ENCODE measurements at regions not wholly inside any gene's neighbourhood (a gene's known extent, or its start where the extent isn't known, plus 50 kb on each side); places are given as distances from the start of the nearest gene placed in this dataset.
A peak's percentile ranks its signal among the peaks of the same experiment; 100 is the strongest.

DNA sequence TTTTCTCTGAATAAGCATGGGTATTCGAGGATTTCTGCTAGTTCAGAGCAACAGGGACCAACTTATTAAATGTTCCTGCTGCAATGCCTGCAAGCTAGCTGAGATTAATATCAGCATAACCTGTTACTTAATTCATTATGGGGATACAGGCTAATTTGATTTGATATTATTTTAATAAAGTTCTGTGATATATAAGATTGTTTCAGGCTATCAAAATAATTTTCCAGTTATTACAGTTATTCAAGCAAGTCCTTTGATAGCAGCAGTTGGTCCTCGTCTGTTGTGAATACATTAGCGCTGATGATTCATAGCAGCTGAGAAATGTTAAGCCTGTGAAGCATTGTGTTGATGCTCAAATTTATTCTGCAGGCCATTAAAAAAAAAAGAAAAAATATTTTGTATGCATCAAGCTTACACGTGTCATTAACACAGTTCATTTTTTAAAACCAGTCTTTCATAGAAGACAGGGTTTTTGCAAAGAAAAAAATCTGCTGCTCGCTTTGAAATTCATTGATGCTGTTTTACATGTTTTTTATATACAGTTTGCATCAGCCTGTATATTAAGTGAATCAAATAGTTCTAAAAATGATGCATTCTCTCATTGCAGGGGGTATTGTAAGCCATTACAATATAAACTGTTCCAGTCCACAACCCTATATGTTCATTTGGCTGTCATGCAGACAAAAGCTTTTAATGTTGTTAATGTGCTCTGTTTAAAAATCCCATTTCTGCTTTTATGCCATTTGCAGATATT lies 482.5 kb downstream of the BCL11A start:
- FAIRE-seq, result no peak
- peak in 1 of 2 donors; percentile 14 for DNase-seq (ENCODE audit: low spot score in 2 of 2)

DNA sequence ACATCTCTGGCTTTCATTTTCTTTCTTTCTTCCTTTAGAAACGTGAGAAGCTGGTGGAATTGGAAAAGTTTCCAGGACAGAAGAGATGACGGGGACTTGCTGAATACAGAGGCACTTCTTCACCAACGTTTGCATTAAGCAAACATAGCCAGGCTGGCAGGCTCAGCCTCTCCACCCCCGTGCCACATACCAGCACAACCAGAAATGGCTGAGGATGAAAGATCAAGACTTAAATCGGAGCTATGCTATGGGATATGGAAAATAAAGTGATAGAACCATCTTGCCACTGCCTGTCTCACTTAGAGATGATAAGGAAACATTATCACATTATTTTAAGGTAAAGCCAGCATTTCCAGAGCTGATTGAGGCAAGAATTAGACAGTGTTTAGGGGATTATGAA lies 483.3 kb downstream of the BCL11A start:
- FAIRE-seq (no peak), DNase-seq (ENCODE audit: low spot score in 2 of 2) (no peak)

DNA sequence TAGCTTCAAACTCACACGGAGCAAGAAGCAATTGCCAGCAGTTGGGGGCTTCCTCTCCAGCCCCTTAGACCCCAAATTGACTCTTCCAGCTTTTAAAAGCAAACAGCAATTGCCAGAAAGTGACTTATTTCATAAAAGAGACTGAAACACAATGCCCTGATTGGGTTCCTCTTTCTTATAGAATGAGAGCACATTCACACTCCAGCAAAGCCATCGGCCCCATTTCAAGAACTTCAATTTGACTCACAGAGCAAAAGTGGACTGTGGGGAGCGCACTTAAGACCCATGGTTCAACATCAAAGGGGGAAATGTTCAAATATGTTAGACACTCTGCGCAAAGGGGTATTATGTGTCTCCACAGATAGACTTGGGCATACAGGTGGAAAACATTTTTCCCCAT lies 484.7 kb downstream of the BCL11A start:
- FAIRE-seq, result no peak
- no peak for DNase-seq (ENCODE audit: low spot score in 2 of 2)

DNA sequence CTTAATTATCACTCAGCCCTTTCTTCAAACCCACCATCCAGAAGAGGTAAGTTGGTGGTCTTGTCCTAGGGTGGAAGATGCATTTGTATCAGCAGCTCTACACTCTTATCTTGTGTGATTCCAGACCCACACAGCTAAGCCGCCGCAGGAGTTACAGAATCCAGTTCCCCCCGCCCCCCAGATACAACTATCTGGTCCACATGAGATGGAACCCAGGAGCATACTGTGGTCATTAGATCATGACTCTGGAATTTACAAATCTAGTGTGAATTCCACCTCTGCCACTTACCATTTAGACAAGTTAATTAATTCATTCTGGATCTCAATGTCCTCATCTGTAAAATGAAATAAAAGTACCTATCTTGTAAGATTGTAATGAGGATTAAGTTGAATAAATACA lies 486.4 kb downstream of the BCL11A start:
- FAIRE-seq, result no peak
- no peak for DNase-seq (ENCODE audit: low spot score in 2 of 2)

DNA sequence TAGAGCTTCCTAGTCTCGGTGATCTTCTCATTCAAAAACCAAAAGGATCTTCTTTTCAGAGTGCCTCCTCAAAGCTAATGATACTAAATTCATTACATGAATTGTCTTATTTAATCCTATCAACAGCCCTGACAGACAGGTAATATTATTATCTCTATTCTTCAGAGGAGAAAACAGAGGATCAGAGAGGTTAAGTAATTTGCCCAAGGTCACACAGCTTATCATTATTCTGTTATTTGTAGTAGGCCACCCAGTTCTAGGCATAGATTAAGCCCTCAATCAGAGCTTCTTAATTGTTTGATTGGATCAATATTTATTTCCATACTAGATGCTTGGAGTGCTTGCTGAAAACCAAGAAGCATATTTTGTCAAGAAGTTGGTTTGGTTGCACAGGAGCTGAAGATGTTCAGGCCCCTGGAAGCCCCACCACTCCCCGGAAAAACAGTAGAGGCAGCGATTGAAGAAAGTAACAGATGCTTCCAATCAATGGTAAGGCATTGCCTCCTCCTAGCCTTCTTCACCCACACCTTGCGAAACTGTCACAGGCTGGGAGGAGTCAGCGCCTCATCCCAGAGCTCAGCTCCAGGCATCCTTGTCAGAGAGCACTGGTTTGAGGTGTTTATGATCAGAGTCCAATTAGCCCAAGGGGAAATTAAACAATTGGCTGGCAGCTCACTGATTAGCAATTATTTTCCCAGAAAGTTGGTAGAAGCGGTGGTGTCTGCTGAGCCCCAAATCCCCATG lies 487.2 kb downstream of the BCL11A start:
- FAIRE-seq, result no peak
- DNase-seq (ENCODE audit: low spot score in 2 of 2), result no peak

DNA sequence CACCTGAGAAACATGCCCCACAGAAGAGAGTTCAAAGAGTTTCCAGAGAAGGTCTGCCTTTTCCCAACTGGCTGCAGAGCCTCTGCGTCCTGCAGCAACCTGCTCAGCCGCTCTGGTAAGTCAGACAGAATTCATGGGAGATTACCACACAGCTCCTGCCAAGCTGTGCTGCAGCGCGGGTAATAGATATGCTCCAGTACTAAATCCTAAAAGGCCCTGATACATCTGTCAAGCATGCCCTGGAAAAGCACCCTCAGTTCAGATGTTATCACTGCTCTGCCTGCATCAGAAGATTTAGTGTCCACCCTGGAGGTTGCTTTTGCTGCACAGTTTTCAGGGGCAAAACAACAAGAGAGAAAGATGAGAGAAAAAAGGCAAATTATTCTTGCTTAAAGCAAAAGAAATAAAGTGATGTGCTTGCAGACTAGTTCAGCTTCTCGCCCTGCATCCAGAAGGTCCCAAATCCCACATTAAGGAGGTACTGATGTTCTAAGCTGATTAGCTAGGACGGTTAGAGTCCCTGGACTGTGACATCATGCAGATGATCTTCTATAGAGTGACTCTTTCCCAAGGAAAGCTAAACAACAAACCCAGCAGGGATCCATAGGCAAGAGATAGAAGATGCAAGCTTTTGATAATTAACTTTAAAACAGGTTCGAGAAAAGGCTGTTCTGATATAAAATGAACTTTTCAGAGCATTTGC lies 488.6 kb downstream of the BCL11A start:
- FAIRE-seq, result no peak
- DNase-seq (ENCODE audit: low spot score in 2 of 2), result no peak

DNA sequence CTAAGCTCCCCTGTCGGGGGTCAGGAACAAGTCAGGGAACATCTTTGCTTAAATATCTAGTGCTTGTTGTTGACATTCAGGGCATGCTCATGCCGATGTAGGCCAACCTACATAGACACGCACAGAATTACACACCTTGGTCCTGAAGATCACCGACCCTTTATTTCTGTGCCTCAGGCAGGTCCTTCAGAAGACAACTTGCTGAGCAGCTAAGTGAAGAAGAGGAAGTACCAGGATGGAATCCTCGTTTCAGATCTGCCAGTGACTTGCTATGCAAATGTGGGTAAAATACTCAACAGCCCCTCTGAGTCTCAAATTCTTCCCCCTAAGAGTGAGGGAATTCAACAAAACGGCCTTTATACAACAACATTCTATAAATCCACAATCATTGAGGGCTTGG lies 494.7 kb downstream of the BCL11A start:
- DNase-seq (ENCODE audit: low spot score in 2 of 2), result no peak
- FAIRE-seq, result no peak

DNA sequence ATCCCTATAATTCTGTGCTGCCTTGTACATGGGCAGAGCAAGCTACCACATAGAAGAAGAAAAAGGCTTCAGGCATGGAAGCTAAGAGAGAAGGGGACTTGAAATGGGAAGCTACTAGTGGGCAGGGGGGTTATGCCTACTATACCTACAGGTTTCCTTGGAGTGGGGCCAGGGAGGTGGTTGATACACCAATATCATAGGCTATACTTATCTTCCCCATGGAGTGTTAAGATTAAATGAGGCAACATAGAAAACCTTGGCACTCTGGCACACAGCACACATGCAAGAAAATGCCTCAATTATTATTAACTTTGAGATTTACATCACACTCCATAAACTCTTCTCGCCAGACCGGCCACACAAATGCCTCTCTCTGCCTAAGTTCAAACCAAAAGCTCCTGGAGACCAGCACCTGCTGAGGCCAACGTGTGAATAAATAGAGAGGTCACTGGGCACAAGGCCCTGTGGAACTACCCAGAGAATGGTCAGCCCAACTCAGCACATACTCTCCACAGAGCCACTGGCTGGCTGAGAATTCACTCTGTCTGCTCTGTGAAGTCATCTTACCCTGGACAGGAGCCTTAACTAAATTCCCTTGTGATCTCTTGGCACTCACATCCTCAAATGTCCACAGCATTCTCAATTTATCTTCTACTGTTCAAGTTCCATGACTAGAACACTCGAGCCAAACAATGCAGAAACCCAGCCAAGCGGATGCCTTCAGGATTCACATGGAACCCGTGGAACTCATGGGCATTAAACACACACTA lies 498.7 kb downstream of the BCL11A start:
- FAIRE-seq (no peak), DNase-seq (ENCODE audit: low spot score in 2 of 2) (no peak)

DNA sequence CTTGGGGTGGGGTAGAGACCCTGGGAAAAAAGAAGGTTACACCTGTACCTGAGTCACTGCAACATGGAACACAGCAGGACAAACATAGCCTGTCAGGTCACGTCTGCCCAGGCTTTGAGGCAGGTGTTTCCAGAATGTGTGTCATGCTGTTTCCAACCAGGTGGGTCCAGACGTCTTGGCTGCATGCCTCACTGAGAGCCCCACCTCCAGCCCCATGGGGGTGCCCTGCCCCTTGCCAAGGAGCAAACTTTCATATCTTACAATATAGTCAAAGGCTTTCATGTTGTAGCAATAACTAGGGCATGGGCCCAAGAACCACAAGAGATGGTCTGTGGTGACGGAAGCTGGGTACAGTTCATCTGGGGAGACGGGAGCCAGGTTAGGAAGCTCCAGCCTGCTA lies 499.7 kb downstream of the BCL11A start:
- DNase-seq (ENCODE audit: low spot score in 2 of 2) (no peak), FAIRE-seq (no peak)

DNA sequence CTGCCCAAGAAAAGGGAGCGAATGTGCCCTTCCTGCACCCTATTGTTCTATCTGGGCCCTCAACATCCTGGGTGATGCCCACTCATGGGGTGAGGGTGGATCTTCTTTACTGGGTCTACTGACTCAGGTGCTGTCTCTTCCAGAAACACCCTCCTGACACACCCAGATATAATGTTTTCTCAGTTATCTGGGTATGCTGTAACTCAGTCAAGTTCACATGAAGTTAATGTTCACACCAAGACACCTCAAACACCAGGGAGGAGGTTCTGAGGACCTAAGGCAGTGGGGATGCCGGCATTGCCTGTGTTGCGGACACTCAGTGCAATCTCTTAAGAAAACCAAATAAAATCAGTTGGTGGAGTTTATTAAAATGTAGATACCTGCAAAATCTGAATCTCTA lies 500.9 kb downstream of the BCL11A start:
- FAIRE-seq, result no peak

DNA sequence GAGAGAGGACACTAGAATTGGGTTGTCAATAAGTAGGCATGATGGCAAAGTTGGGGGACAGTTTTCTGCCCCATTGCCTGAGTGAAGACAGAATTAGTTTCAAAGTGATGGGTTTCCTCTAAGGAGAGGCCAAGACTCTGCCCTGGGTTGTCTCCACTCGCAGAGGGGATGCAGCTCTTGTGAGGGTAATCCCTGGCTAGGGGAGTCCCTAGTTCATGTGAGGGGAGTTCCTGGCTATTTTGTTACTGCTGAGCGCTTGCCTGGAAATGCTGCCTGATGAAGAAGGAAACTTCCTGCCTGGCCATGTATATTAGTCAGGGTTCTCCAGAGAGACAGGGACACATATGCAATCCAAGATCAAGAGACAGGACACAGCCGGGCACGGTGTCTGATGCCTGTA lies 501.5 kb downstream of the BCL11A start:
- FAIRE-seq, result no peak

More for the DNA sequence above, 500.9 kb downstream of the BCL11A start:
- DNase-seq (ENCODE audit: low spot score in 2 of 2), result no peak

DNA sequence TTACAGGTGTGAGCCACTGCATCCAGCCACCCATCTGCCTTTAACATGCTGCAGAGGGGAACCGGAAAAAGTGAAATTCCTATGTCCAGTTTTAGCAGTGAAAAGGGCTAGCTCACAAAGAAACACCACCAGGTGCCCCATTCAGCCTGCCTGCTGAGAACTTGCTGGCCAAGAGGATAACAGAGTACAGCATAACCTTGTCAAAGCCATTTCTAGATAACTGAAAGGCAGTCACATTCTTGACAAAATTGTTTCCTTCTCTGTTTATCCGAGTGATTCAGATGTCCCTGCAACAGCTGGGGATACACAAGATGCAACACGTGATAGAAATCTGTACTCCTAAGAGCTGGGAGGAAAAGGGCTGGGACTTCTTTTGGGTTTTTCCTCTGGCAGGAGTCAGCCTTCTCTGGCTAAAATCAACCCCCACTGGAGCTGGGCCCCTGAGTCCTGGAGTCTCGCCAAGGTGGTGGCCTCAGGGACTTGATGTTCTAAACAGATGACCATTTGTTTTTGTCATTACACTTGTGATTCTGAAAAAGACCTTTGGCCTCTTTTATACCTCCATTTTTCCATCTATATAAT lies 505.4 kb downstream of the BCL11A start:
- FAIRE-seq, result no peak
- DNase-seq (ENCODE audit: low spot score in 2 of 2), result no peak

More for the DNA sequence above, 501.5 kb downstream of the BCL11A start:
- DNase-seq (ENCODE audit: low spot score in 2 of 2), result no peak

DNA sequence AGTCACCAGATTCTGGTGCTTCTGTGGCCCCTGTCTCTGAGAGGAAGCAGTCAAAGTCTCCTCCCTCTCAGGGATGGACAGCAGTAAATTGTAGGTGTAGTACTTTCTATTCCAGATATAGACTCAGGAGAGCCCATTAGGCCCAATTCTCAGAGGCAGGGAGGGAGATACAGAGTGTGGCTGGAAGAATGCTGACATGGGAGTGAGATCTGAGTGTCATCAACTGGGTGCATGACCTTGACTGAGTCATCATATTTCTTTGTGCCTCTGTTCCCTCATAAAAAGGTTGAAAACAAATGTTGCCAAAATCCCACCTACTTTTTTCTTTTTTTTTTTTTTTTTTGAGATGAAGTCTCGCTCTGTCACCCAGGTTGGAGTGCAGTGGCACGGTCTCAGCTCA lies 506.1 kb downstream of the BCL11A start:
- DNase-seq (ENCODE audit: low spot score in 2 of 2), result no peak
- FAIRE-seq, result no peak

DNA sequence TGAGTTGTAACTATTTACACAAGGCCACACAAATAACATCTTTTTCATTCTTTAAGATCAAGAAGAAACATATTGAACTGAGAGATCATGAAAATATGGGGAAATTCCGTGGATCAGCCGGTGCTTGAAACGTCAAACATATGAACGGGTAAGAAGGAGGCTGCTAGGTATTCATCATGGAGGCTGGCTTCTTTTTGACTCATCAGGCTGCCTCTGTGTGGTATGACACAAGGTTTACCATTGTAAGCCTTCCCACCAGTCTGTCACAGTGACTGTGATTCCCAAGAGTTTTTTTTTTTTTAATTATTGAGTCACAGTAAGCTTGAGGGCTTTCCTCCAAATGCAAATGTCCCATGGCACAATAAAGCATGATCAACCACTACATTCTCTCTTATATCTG lies 506.9 kb downstream of the BCL11A start:
- no peak for FAIRE-seq
- no peak for DNase-seq (ENCODE audit: low spot score in 2 of 2)

DNA sequence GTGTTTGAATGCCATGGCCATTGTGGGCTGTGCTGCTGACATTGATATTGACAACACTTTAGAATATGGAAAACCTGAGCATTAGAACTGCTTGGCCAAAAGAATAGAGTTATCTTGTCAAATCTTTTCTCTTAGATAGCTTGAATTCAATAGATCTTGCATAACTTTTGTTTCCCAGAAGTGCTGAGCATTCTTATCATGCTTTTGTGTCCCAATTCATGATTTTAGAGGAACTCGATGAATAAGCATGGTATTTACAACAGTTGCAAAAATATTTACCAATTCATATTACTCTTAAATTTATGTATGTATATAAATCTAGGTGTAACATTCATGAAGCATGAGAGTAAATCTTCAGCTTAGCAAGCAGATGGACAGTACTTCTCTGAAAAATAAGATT lies 508.0 kb downstream of the BCL11A start:
- FAIRE-seq (no peak), DNase-seq (ENCODE audit: low spot score in 2 of 2) (no peak)

DNA sequence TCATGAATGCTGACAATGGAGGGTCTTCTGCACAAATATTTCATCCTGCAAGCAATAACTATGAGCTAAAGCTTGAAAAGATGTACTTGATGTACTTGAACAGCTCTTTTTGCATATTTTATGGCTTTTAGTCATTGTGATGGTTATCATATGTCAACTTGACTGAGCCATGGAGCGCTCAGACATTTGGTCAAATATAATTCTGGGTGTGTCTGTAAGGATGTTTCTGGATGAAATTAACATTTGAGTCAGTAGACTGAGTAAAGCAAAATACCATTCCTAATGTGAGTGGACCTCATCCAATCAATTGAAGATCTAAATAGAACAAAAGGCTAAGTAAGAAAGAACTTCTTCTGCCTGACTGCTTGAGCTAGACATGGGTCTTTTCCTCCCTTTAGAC lies 509.0 kb downstream of the BCL11A start:
- DNase-seq (ENCODE audit: low spot score in 2 of 2), result no peak

DNA sequence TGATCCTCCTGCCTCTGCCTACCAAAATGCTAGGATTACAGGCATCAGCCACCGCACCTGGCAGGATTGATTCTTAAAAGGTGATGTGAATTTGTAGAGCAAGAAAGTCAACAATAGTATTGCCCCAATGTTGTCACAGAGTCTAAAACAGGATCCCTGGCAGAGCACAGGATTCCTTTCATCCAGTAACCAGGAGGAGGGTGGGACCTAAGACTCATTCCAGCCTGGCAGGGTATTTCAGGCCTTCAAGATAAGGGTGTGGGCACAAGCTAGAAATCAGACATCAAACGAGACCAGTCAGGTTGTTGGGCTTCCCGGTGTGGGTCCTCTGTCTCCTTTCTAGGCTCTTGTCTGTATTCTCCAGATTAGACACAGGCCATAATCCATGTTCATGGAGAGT lies 511.4 kb downstream of the BCL11A start:
- FAIRE-seq (no peak), DNase-seq (ENCODE audit: low spot score in 2 of 2) (no peak)

More for the DNA sequence above, 509.0 kb downstream of the BCL11A start:
- FAIRE-seq, result no peak

DNA sequence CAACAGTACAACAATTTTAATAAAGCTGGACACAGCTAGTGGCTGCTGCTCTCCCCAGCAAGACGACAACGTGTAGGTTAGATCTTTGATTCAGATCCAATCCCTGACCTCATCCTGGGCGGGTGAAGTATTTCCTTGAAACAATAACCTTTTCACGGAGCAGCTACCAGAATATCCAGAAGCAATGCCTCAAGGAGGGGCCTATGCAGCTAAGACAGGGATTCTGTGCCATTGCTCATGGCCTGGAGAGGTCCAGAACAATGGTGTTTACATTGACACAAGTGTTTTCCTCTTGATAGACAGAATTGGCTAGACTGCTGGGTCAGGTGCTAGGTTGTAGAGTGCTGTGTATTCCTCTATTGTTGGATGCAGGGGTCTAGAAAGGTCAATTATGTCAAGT lies 520.1 kb downstream of the BCL11A start:
- FAIRE-seq (no peak), DNase-seq (ENCODE audit: low spot score in 2 of 2) (no peak)

DNA sequence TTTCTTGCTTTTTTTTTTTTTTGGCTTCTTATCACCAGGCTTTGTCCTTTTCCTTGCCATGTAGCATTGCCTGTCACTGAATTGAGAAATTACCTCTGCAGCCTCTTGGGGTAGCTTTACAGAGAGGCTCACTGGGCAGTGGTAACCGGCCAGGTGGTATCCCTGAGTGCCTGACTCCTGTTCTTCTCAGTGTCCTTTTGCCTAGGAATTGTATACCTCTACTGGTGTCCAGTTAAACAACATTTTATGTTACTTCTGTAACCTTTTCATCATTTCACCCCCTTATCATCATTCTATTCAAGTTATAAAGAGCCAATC lies 523.9 kb downstream of the BCL11A start:
- DNase-seq (ENCODE audit: low spot score in 2 of 2), result no peak
- FAIRE-seq, result no peak

DNA sequence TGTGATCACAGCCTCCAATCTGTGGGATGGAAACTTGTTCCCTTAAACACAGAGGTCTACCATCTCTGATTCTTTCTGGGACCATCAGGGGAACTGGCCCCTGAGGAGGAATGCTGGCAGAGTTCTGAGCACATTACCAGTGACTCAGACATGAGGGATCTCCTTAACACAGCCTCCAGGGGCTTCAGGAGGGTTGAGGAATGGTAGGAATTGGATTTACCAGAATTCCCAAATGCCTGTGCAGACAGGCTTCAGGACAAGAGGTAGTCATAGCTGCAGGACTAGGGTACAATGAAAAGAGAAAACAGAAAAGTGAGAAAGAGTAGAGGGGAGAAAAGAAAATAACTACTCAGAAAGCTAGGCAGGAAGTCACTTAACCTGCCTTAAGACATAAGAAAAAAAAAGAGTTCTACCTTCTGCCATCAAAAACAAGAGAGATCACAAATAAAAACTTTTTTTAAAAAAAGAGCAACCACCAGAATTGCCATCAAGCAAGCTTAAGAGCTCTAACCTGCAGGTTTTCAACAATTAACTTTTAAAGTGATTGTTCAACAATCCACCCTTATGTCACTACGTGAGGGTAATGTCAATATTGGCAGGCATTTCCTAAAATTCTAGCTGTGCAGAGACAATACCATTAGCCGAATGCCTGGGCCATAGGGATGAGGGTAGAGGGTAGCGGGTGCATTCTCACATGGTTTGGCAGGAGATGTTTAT lies 524.4 kb downstream of the BCL11A start:
- no peak for FAIRE-seq
- DNase-seq (ENCODE audit: low spot score in 2 of 2), result no peak
